GM23248 (cell line): ENCODE measurements at regions not wholly inside any gene's neighbourhood (a gene's known extent, or its start where the extent isn't known, plus 50 kb on each side); places are given as distances from the start of the nearest gene placed in this dataset.
"Not testable (repeated sequence)": the region's sequence is repeated elsewhere in the genome, so short reads cannot be mapped to it uniquely, and the experiment has no call there.

Experiments used
- DNase-seq: peaks from one replicate; pipeline ENCODE4 v3.0.0-alpha.2; 2015
- H2AFZ ChIP-seq: fragments of 200-600 bp; sonication (generic); 2 replicates; pipeline ENCODE4 v1.6.1; 2016; ENCODE audit warnings: antibody characterized with exemption
- H3F3A ChIP-seq: fragments of 200-600 bp; sonication (generic); 2 replicates; pipeline ENCODE4 v1.6.1; 2016; ENCODE audit warnings: mild to moderate bottlenecking, antibody characterized with exemption, mixed run types; ENCODE audit not compliant: insufficient read depth
- H3K27ac ChIP-seq: fragments of 200-600 bp; sonication (generic); 2 replicates; pipeline ENCODE4 v1.5.1; 2016; ENCODE audit warnings: mild to moderate bottlenecking
- H3K27me3 ChIP-seq: fragments of 200-600 bp; sonication (generic); replicated peaks from 2 replicates; pipeline ENCODE4 v1.6.1; 2016; ENCODE audit warnings: mild to moderate bottlenecking; ENCODE audit not compliant: insufficient read depth
- H3K36me3 ChIP-seq: fragments of 200-600 bp; sonication (generic); 2 replicates; pipeline ENCODE4 v1.6.1; 2016; ENCODE audit warnings: low read depth, mild to moderate bottlenecking
- H3K4me1 ChIP-seq: fragments of 200-600 bp; sonication (generic); 2 replicates; pipeline ENCODE4 v1.6.1; 2016; ENCODE audit warnings: mild to moderate bottlenecking; ENCODE audit not compliant: insufficient read depth
- H3K4me2 ChIP-seq: fragments of 200-600 bp; sonication (generic); one replicate; pipeline ENCODE4 v1.6.1; 2016; ENCODE audit warnings: mild to moderate bottlenecking; ENCODE audit not compliant: unreplicated experiment
- H3K4me3 ChIP-seq: fragments of 200-600 bp; sonication (generic); 2 replicates; pipeline ENCODE4 v1.5.1; 2016; ENCODE audit warnings: mild to moderate bottlenecking
- H3K79me2 ChIP-seq: fragments of 200-600 bp; sonication (generic); 2 replicates; pipeline ENCODE4 v1.6.1; 2016; ENCODE audit warnings: mild to moderate bottlenecking; ENCODE audit not compliant: insufficient read depth
- H3K9ac ChIP-seq: fragments of 200-600 bp; sonication (generic); 2 replicates; pipeline ENCODE4 v1.6.1; 2016; ENCODE audit warnings: mild to moderate bottlenecking
- H3K9me2 ChIP-seq: fragments of 200-600 bp; sonication (generic); 2 replicates; pipeline ENCODE4 v1.6.1; 2016; ENCODE audit warnings: mixed run types, mild to moderate bottlenecking, moderate library complexity; ENCODE audit not compliant: insufficient read depth
- H3K9me3 ChIP-seq: fragments of 200-600 bp; sonication (generic); one replicate; pipeline ENCODE4 v1.6.1; 2017; ENCODE audit warnings: low read depth
- H4K20me1 ChIP-seq: fragments of 200-600 bp; sonication (generic); 2 replicates; pipeline ENCODE4 v1.6.0; 2016; ENCODE audit not compliant: insufficient read depth
- EZH2 ChIP-seq: fragments of 200-600 bp; sonication (generic); IDR thresholded peaks from 2 replicates; pipeline ENCODE4 v1.6.1; 2018; ENCODE audit warnings: antibody characterized with exemption, mild to moderate bottlenecking; ENCODE audit not compliant: insufficient read depth, poor library complexity, severe bottlenecking
- EZH2phosphoT487 ChIP-seq: fragments of 200-600 bp; sonication (generic); IDR thresholded peaks from 2 replicates; pipeline ENCODE4 v1.6.1; 2018; ENCODE audit warnings: antibody characterized with exemption, moderate library complexity, mild to moderate bottlenecking, low read depth; ENCODE audit not compliant: insufficient read depth
- WGBS, 2 experiments: methylation state at CpG; one replicate each; pipeline ENCODE4 v1.1.6; 2015 to 2017; ENCODE audit warnings: low lambda C conversion rate in 2 of 2, low coverage in 1 of 2; ENCODE audit errors: missing lambda C conversion rate in 2 of 2; 5-methylcytosine and 5-hydroxymethylcytosine counted together
- in situ Hi-C: fragments of 300-500 bp; cut with MboI; formaldehyde crosslinking; loops from 2 replicates; pipeline ENCODE4 v1.15.0; 2020

GRCh38 chr11:134987822-134988221, 575.8 kb upstream of the B3GAT1 start:
- H3K9me2 ChIP-seq = no peaks in the 10 kb centered on the region
- no peak overlapping the region for H2AFZ ChIP-seq
- H3K4me2 ChIP-seq = no peak overlapping the region
- H3K79me2 ChIP-seq = no peaks in the 10 kb centered on the region
- H4K20me1 ChIP-seq = no peaks in the 10 kb centered on the region
- DNase-seq = no peak
- no peak overlapping the region for H3K27ac ChIP-seq
- H3K9me3 ChIP-seq = no peaks in the 10 kb centered on the region
- 44 to 47% methylated on average over 8 of the region's 8 CpGs for WGBS, 2 experiments
- H3K9ac ChIP-seq = no peak overlapping the region
- H3K4me3 ChIP-seq = no peak overlapping the region
- in situ Hi-C loops = no loop called here
- no peak for TF ChIP-seq EZH2
- TF ChIP-seq EZH2phosphoT487 = no peak
- no peaks in the 10 kb centered on the region for H3F3A ChIP-seq
- no peaks in the 10 kb centered on the region for H3K4me1 ChIP-seq
- no peaks in the 10 kb centered on the region for H3K27me3 ChIP-seq
- no peaks in the 10 kb centered on the region for H3K36me3 ChIP-seq

GRCh38 chr11:134987223-134987768, 575.3 kb upstream of the B3GAT1 start:
- in situ Hi-C loops = no loop called here
- Histone ChIP-seq H3K9ac (no peak overlapping the region), H3K36me3 (no peaks in the 10 kb centered on the region), H3K9me2 (no peaks in the 10 kb centered on the region), H3K79me2 (no peaks in the 10 kb centered on the region), H3K4me2 (no peak overlapping the region), H4K20me1 (no peaks in the 10 kb centered on the region), H3K4me3 (no peak overlapping the region), H3K9me3 (no peaks in the 10 kb centered on the region), H3K27me3 (no peaks in the 10 kb centered on the region), H3F3A (no peaks in the 10 kb centered on the region), H3K27ac (no peak overlapping the region), H3K4me1 (no peaks in the 10 kb centered on the region), H2AFZ (no peak overlapping the region)
- WGBS, 2 experiments = 25 to 27% methylated on average over 7 of the region's 7 CpGs
- DNase-seq = no peak
- TF ChIP-seq EZH2phosphoT487 = no peak
- TF ChIP-seq EZH2 = no peak

GRCh38 chr11:134984421-134984820, 572.4 kb upstream of the B3GAT1 start:
- H3K4me3 ChIP-seq = no peak overlapping the region
- WGBS, 2 experiments = 20 to 27% methylated on average over 8 of the region's 8 CpGs
- in situ Hi-C loops = no loop called here
- no peaks in the 10 kb centered on the region for H3K9me3 ChIP-seq
- TF ChIP-seq EZH2 (no peak), EZH2phosphoT487 (no peak)
- no peaks in the 10 kb centered on the region for H3K4me1 ChIP-seq
- no peaks in the 10 kb centered on the region for H3K36me3 ChIP-seq
- H3K4me2 ChIP-seq = no peak overlapping the region
- no peak overlapping the region for H2AFZ ChIP-seq
- no peaks in the 10 kb centered on the region for H4K20me1 ChIP-seq
- no peaks in the 10 kb centered on the region for H3K79me2 ChIP-seq
- H3K27ac ChIP-seq = no peak overlapping the region
- H3K9ac ChIP-seq = no peak overlapping the region
- H3K9me2 ChIP-seq = no peaks in the 10 kb centered on the region
- DNase-seq = no peak
- no peaks in the 10 kb centered on the region for H3F3A ChIP-seq
- no peaks in the 10 kb centered on the region for H3K27me3 ChIP-seq

- 42 to 44% methylated on average over 8 of the region's 8 CpGs for WGBS, 2 experiments
- in situ Hi-C loops, H3F3A ChIP-seq, H3K4me2 ChIP-seq, H3K9ac ChIP-seq, H2AFZ ChIP-seq, H3K4me1 ChIP-seq, H4K20me1 ChIP-seq, H3K9me3 ChIP-seq, H3K79me2 ChIP-seq, H3K9me2 ChIP-seq, H3K4me3 ChIP-seq, H3K27ac ChIP-seq, H3K36me3 ChIP-seq, H3K27me3 ChIP-seq, DNase-seq: not testable (repeated sequence)
Measured at GRCh38 chr11:134982432-134982831, 570.4 kb upstream of the B3GAT1 start.

GRCh38 chr11:134981835-134982234, 569.8 kb upstream of the B3GAT1 start:
- 45 to 48% methylated on average over 4 of the region's 4 CpGs for WGBS, 2 experiments
- Histone ChIP-seq H3K4me1 (no peaks in the 10 kb centered on the region), H3K27me3 (no peaks in the 10 kb centered on the region), H3K4me3 (no peak overlapping the region), H3K27ac (no peak overlapping the region), H3K9me3 (no peaks in the 10 kb centered on the region), H3K9me2 (no peaks in the 10 kb centered on the region), H3K36me3 (no peaks in the 10 kb centered on the region), H3K4me2 (no peak overlapping the region), H2AFZ (no peak overlapping the region), H3K9ac (no peak overlapping the region), H4K20me1 (no peaks in the 10 kb centered on the region), H3F3A (no peaks in the 10 kb centered on the region), H3K79me2 (no peaks in the 10 kb centered on the region)
- DNase-seq = no peak
- in situ Hi-C loops = no loop called here
- no peak for TF ChIP-seq EZH2phosphoT487
- no peak for TF ChIP-seq EZH2
